Body of pancreas (tissue), 4 donors: ENCODE measurements at regions not wholly inside any gene's neighbourhood (a gene's known extent, or its start where the extent isn't known, plus 50 kb on each side); places are given as distances from the start of the nearest gene placed in this dataset.

ENCODE experiments used
- ATAC-seq: fragments of 150-250 bp; one replicate; pipeline ENCODE4 v1.9.1; 2016
- DNase-seq, 4 donors: peaks; one replicate each; pipeline ENCODE4 v3.0.0-alpha.2; 2019
- H3K27ac ChIP-seq, 4 donors: fragments of 200-600 bp; sonication (generic); 1 replicate in 3 of 4; 2 replicates in 1 of 4; pipeline versions ENCODE4 v1.5.1 to v1.6.1; 2016 to 2019; ENCODE audit warnings: mild to moderate bottlenecking in 1 of 4, mixed read lengths in 1 of 4, moderate library complexity in 1 of 4
- H3K27me3 ChIP-seq, 2 donors: fragments of 200-600 bp; sonication (generic); one replicate each; pipeline ENCODE4 v1.6.0; 2016; ENCODE audit warnings: mild to moderate bottlenecking in 1 of 2
- H3K36me3 ChIP-seq, 2 donors: fragments of 200-600 bp; sonication (generic); replicated peaks in 1 of 2; 2 replicates each; pipeline ENCODE4 v1.5.1; 2016; ENCODE audit warnings: low read depth in 2 of 2; ENCODE audit not compliant: insufficient read depth in 1 of 2
- H3K4me1 ChIP-seq: fragments of 200-600 bp; sonication (generic); one replicate; pipeline ENCODE4 v1.6.0; 2016
- H3K4me3 ChIP-seq, 2 donors: fragments of 200-600 bp; sonication (generic); 1 replicate in 1 of 2; 2 replicates in 1 of 2; pipeline ENCODE4 v1.5.1; 2016 to 2019
- H3K9me3 ChIP-seq, 3 donors: fragments of 200-600 bp; sonication (generic); 1 replicate in 2 of 3; 2 replicates in 1 of 3; pipeline ENCODE4 v1.5.1; 2016
- CTCF ChIP-seq, 7 experiments: fragments of 450-650 bp in 4 of 7; fragments of 200-600 bp in 3 of 7; sonication (generic) in 3 of 7; IDR thresholded peaks; one replicate each; pipeline ENCODE4 v1.5.1; 2016 to 2019; ENCODE audit warnings: antibody characterized with exemption in 7 of 7
- POLR2A ChIP-seq, 3 donors: fragments of 450-650 bp; IDR thresholded peaks; one replicate each; pipeline ENCODE4 v1.6.1; 2016; ENCODE audit warnings: antibody characterized with exemption in 3 of 3, mild to moderate bottlenecking in 2 of 3
- WGBS, 2 donors: methylation state at CpG; one replicate each; pipeline ENCODE4 v1.1.5; 2017; 5-methylcytosine and 5-hydroxymethylcytosine counted together
- intact Hi-C: fragments of 100-400 bp; cut with DNase I; formaldehyde crosslinking; loops from one replicate; pipeline ENCODE4 v1.15.1; 2023

- H3K9me3 ChIP-seq = no peaks in the 10 kb centered on the region
- WGBS, 2 donors = 3 to 16% methylated on average over 16 to 45 of the region's 45 CpGs
- H3K4me3 ChIP-seq = no peak overlapping the region
- no peaks in the 10 kb centered on the region for H3K36me3 ChIP-seq
- H3K4me1 ChIP-seq = peaks cover 17% of the 10 kb centered on the region
- H3K27ac ChIP-seq = no peak overlapping the region
- TF ChIP-seq CTCF (IDR thresholded peaks at IDR 0.05) = no peak
- no peak for TF ChIP-seq POLR2A (IDR thresholded peaks at IDR 0.05)
- no peaks in the 10 kb centered on the region for H3K27me3 ChIP-seq
- peak in 1 of 4 donors; percentile 41 for DNase-seq
- peak; percentile 10 for ATAC-seq
- intact Hi-C loops = no loop called here
Observed at GRCh38 chr10:42932735-42933447, 144.0 kb upstream of the RET start.

GRCh38 chr10:42933448-42934340 is 143.2 kb upstream of the RET start:
- intact Hi-C loops = no loop called here
- ATAC-seq (peak; percentile 43), DNase-seq (peak; percentile 44 to 67 (median 58))
- Histone ChIP-seq H3K4me1 (peaks cover 17% of the 10 kb centered on the region), H3K36me3 (no peaks in the 10 kb centered on the region), H3K27ac (no peak overlapping the region), H3K9me3 (no peaks in the 10 kb centered on the region), H3K27me3 (no peaks in the 10 kb centered on the region), H3K4me3 (no peak overlapping the region)
- 10 to 14% methylated on average over 15 to 57 of the region's 57 CpGs for WGBS, 2 donors
- no peak for TF ChIP-seq POLR2A (IDR thresholded peaks at IDR 0.05)
- TF ChIP-seq CTCF (IDR thresholded peaks at IDR 0.05) = no peak

- peak; percentile 8 for ATAC-seq
- 77 to 79% methylated on average over 8 of the region's 8 CpGs for WGBS, 2 donors
- H3K9me3 ChIP-seq = no peaks in the 10 kb centered on the region
- peaks cover 17% of the 10 kb centered on the region for H3K4me1 ChIP-seq
- no peak overlapping the region for H3K27ac ChIP-seq
- intact Hi-C loops = no loop called here
- no peaks in the 10 kb centered on the region for H3K36me3 ChIP-seq
- no peaks in the 10 kb centered on the region for H3K27me3 ChIP-seq
- TF ChIP-seq POLR2A (IDR thresholded peaks at IDR 0.05) = no peak
- no peak for TF ChIP-seq CTCF (IDR thresholded peaks at IDR 0.05)
- DNase-seq = no peak
- H3K4me3 ChIP-seq = no peak overlapping the region
Observed at GRCh38 chr10:42934351-42934811, 142.5 kb upstream of the RET start.

GRCh38 chr10:42934842-42935241 is 142.0 kb upstream of the RET start:
- Histone ChIP-seq H3K4me1 (peaks cover 17% of the 10 kb centered on the region), H3K4me3 (no peak overlapping the region), H3K27ac (no peak overlapping the region), H3K9me3 (no peaks in the 10 kb centered on the region), H3K36me3 (no peaks in the 10 kb centered on the region), H3K27me3 (no peaks in the 10 kb centered on the region)
- 74 to 77% methylated on average over 3 of the region's 3 CpGs for WGBS, 2 donors
- ATAC-seq (no peak), DNase-seq (no peak)
- no peak for TF ChIP-seq CTCF (IDR thresholded peaks at IDR 0.05)
- no peak for TF ChIP-seq POLR2A (IDR thresholded peaks at IDR 0.05)
- intact Hi-C loops = no loop called here
